Lung microvascular endothelial cell (primary cell): ENCODE measurements at regions not wholly inside any gene's neighbourhood (a gene's known extent, or its start where the extent isn't known, plus 50 kb on each side); places are given as distances from the start of the nearest gene placed in this dataset.
A peak's percentile ranks its signal among the peaks of the same experiment; 100 is the strongest.

ENCODE experiments used
- DNase-seq, 2 donors: peaks; one replicate each; pipeline versions ENCODE4 v3.0.0 to v3.0.0-alpha.2; 2010; ENCODE audit warnings: low read depth in 2 of 2

DNA sequence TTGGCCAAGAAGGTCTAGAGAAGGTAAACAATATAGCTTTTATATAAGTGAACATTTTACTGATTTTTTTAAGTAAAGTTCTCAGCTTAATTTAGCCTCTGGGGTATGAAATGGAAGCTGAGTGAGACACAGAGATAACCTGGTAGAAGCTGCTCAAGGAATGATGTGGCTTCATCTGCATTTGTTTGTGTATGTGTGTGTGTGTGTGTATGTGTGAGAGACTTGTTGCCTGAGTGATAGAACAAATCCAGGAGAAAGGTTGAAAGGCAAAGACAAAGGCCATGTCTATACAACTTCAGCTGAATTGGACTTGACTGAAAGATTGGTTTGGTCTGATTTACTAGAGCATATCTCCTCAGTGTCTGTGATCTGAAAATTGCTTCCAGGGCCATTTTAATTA, 63.6 kb downstream of the PCDH7 start:
- DNase-seq: no peak

DNA sequence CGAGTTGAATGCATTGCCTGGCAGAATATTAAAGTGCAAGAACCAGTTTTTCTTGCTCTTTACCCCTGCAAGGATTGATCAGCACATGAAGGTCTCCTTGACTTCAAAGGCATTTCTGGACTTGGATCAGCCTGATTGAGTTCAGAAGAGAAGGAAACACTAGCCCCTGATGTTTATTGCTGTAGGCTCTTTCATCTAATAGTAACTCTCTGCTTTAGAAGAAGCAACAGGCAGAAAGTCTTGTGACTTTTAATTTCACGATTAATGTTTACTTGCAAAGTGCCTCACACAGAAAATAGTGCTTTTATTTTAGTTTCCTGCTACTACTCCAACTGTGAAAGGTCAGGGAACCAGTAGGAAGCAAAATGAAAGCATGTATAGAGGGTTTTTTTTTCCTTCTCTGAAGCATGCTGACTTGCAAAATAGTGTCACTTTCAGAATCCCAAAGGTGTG, 69.1 kb downstream of the PCDH7 start:
- DNase-seq: no peak

DNA sequence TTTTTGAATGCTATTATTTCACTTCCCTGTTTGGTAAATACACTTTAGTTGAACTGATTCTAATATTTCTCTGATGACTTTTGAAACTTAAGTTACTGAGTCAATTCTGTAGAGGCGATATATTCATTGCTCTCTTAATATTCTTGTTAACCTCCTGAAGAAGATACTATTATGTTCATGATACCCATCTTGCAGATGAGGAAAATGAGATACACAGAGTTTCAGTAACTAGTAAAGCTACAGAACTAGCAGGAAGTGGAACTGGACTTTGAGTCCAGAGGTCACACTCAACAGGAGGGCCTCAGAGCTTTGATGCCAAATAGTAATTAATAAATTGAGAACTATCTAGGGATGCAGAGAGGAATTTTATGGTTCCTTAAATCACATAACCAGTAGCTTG, 70.0 kb downstream of the PCDH7 start:
- no peak for DNase-seq

DNA sequence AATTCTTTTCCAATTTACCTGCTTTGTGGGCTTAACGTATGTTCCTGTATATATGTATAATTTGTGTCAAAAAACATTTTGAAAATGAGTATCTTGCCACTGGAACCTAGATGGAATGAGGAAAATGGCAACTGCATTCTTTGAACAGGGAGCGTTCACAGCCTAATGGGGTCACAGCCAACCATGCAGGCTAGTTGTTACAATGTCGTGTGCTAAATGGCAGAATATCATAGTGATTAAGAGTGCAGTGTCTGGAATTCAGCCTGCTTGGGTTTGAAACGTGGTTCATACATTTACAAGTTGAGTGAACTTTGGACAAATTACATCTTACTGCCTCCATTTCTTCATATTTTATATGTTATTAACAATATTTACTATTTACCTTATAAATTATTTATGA, 70.8 kb downstream of the PCDH7 start:
- no peak for DNase-seq

DNA sequence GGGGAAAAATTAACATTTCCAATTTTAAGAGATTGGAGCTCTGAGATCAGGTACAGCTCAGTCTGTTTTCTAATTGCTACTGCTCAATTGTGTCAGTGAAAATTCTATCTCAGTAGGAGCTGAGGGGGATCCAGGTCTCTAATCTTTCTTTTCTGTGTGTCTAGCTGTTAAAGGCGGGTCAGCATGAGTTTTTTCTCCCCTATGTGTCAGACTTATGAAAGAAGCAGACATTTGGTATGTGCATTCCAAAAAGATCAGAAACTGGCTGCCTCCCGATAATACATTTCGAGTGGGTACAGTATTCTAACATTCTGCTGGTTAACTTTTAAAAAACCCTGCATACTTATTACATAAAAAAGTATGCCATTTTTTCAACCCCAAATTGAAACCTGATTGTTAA, 72.4 kb downstream of the PCDH7 start:
- DNase-seq: no peak

DNA sequence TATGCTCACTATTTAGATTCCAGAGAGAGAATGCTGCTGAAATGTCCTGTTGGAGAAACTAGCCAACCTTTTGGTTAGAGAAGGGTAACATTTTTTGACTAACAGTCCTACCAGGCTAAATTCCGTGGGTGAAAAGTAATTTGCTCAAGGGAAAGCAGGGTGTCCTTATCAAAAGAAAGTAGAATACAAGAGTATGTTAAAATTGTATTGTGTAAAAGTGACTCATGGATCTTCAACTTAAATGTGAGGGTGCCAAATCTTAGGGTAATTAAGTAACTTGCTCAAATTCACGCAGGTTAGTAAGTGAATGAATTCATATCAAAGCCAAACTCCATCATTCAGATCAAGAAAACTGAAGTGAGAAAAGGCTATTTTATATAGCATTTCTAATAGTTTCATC, 81.7 kb downstream of the PCDH7 start:
- no peak for DNase-seq

DNA sequence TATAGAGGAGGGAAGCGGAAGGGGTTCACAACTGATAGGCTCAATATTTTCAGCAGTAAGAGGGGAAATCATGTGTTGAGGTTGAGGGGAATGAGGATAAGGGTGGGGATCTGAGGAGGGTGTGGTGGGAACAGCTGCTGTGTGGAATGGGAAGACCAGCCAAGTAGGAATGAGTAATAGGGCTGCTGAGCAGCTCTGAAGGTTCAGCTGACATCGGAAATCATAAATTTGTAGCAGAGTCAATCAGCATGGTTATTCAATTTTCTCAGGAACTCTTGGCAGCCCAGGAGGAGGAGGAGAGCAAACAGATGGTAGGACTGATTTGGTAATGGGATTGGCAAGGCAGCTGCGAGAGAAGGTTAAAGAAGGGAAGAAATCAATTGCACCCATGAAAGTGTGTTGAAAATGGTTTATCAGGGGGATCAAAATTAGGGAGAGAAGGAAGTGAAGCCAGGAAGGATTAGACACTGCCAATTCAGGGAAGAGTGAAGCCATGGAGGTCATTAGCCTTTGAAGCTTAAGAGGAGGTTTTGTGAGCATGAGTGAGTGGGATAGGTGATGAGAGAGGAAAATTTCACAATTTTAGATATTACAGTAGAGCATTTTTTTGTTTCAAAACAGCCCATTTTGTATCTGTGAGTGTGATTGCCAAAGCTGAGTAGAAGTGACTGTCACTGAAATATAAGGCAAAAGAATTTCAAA, 82.6 kb downstream of the PCDH7 start:
- DNase-seq: peak in 1 of 2 donors; percentile 49

DNA sequence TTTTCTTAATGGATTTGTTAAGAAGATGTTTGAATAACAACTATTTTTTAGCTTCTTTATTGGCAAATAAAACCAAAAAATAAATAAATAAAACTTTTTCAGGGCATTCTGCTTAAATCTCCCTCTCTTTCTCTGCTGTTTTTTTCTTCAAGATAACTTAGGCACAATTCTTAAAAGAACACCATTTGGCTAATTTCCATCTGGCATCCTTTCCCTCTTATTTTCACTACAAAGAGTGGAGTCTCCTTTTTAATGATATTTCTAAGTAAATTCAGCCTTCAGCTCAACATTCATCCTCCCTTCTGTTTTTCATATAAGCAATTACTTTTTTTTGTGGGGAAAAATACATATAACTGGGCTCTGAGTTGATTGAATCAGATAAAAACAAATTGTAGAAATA, 88.1 kb downstream of the PCDH7 start:
- DNase-seq: no peak

DNA sequence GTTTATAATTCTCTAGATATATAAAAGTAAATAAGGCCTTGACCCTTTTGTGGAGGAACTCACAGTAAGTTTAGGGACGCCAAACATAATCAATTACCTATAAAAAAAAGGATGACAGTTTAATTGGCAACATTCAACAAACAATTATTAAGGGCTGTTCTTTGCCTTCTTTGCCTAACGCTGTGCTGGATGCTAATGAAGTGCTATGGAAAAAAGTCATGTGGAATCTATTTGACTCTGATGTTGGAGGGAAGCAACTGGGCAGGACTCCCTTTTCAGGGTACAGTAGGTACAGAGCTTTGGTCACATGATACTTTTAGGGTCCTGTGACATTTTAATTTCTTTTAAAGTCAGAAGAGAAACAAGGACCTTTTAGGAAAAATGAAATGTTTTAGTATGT, 91.1 kb downstream of the PCDH7 start:
- DNase-seq: no peak

DNA sequence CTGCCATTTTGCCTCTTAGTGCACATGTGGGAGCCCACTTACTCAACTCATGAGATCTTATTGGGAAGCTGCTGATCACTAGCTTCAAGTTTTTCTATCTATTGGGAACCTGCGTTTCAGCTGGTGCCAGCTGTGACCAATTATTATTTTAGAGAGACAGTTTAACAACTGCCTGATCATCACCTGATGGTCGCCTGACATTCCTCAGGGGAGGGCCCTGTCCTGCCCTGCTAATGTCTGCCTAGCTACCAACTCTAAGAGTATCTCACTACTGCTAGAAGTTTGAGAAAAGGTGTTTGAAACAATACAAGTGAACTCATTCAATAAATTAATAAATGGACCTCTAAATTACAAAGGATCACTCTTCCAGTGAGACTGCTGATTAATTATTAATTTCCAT, 95.5 kb downstream of the PCDH7 start:
- DNase-seq: no peak

DNA sequence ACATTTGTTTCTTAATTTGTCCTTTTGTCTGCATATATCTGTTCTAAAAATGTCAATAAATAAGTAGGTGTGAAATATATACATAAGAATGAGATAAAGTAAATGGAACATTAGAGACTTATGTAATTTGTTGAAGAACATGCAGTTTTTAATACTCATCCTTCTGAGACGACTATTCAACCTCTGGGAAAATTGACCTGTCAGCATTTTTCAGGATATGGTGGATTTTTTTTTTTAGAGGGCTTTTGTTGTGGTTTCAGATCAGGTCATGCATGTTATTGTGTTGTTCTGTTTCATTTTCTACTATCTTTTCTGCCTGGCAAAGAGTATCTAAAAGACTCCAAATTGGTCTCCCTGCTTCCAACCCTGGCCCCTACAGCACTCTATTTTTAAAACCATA, 97.3 kb downstream of the PCDH7 start:
- DNase-seq: no peak

DNA sequence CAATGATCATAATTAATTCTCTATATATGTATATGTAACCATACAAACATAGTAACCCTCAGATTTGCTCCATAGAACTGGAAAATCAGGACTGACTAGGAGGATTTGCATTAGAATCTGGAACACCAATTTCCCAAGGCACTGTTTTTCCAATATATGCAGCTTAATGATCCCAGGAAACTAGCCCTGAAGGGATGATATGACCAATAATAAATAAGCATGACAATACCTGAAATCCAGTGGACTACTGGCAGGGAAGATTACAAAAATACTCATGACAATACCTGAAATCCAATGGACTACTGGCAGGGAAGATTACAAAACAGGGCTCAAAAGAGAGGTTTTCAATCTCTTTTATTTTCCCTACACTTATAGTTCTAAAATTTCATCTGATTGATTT, 98.4 kb downstream of the PCDH7 start:
- no peak for DNase-seq

DNA sequence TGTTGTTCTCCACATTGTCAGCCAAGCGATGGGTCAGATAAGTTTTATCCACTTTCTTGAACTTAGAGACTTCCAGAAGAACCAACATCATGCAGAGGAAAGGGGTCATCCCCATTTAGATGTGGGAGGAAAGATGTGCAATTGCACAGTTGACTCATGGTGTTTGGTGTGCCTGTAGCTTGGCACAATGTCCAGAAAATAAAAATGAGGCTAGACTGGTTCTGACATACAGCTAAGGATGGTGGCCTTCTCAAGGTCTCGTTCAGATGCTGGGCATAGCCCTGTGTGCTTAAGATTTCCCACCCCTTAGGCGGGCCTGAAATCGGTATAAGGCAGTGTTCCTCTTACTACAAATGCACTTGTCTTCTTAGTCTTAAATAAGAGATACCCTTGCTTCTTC, 101.1 kb downstream of the PCDH7 start:
- no peak for DNase-seq

DNA sequence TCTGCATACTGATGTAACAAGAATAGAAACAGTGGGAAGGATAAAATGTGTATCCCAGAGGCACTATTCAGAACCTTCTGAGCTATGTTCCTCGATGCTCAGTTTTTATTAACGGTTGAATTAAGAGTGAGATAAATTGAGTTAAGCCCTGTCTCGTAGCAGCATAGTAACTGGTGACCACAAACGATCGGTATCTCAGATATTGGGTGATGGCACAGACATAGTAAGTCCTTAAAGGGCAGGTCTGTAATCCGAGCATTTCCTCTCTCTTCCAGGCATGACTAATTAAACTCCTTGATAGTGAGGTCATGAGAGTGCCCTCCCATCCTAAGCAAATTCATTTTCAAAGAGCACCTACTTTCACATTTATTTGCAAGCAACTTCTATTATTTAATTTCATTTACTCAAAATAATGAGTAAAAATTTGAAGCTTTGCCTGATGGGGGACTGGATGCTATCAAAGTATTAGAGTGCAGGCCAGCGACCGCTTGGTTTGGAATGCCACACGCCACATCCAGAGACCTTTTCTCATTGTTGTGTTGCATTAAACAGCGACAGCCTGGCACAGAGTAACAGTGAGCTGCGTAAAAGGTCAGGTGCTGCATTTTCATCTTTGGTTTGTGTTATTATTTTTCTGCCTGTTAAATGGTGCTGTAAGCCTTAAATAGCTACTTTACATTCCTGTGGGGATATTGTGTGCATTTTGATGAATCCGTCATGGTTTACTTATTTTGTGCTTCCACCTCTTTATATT, 101.9 kb downstream of the PCDH7 start:
- no peak for DNase-seq

DNA sequence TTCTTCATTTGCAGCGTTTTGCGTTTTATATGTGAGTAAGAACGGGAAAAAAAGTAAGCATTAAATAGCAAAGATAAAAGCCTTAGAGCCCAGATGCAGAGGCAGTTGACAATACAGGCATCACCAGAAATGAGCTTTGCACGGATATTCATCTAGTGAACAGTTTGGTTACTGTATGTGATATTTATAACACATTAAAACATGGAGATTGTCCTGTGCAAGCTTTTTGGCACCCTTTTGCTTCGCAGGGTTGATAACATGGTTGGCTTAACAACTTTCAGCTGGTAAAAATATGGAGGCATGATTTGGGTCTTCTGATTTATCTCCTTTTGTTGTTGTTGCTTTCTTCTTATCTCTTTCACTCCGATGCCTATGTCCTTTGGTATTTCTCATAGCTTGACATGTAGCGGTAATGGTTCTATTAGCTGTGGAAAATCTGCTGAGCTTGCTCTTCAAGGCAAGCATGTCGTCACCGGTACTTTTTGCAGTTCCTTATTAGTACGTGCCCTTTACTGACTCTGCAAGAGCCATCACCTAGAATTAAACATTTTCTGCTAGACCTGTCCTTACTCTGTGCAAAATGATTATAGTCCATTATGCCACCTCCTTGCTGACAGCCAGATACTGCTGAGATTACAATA, 102.9 kb downstream of the PCDH7 start:
- DNase-seq: no peak

DNA sequence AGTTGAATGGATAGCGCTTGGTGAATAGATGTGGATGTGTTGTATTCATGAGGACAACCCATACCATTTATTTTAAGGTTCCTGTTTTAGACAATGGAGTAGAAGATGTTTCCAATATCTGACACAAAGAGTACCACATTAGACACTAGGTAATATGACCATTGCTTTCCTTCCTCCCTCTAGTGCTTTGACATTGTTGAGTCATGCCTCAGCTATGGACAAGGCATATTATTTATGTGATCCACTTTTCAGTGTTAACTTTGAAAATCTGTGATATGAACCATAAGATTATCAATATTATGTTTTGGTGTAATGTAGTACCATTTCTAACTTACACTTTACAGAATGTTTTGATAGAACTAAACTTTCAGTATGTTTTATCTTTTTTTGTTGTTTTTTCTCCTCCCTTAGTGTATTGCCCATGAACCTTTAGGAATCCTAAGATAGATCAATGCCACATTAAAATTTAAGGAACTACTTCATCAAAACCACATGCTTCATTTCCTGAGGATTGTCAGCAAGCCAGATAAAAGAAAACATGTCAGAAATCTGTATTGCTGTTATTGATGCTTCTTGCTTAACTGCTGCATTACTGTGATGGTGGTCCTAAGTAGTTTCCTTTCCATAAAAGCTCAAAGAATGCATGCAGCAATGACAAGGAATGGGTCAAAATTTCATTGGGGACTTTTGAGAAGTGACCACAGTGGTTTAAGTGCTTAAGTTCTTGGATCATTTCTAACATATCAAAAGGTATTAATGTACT, 105.0 kb downstream of the PCDH7 start:
- no peak for DNase-seq

DNA sequence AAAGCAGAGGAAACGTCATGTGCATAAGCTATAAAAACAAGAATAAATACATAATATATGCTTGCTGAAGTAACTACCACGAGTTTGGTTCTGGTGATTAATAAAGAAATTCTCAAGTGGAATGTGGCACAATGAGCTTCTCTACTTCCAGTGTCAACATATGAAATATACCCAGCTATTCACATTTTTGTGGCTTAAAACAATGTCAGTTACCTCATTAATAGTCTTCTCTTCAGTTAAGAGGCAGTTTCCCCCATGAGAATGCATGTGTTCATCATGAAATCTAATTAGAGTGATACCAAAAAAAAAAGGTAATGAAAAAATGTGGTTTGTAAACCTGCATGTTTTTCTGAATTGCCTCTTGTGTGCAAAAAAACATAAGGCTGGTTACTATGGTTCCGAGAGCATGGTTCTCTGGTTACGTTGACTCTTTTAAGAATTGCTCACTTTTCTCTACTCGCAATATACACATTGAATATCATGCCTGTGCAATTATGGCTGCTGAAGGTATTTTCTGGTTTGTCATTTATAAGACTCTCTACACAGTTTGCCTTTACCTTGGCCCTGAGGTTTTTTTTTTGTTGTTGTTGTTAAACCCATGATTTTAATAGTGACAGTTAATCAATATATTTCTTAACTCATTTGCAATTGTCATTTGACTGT, 108.2 kb downstream of the PCDH7 start:
- DNase-seq: no peak

DNA sequence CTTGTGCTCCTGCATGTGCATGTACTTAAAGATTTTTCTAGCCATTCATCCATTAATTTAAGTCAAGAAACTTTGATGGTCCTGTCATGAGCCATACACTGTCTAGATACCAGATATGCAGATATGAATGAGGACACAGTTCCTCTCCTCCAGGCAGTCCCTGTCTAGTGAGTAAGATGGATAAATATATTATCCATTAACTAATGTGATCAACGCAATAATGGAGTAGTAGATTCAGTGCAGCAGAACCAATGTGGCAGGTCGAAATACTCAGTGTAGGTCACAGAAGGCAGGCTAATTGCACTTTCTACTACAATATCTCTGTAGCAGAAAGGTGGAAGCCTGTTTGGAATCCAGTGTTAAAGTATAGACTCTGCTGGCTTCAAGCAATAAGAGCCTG, 112.5 kb downstream of the PCDH7 start:
- no peak for DNase-seq

DNA sequence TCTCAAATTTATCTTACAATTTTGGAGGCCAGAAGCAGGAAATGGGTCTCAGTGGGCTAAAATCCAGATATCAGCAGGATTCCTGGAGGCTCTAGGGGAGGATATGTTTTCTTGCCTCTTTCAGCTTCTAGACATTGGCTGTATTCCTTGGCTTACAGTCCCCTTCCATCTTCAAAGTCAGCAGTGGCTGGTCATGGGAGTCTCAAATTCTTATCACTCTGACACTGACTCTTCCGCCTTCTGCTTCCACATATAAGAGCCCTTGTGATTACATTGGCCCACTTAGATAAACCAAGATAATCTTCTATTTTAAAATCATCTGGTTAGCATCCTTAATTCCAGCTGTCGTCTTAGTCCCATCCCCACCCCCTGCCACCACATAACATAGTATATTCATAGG, 113.0 kb downstream of the PCDH7 start:
- DNase-seq: no peak

DNA sequence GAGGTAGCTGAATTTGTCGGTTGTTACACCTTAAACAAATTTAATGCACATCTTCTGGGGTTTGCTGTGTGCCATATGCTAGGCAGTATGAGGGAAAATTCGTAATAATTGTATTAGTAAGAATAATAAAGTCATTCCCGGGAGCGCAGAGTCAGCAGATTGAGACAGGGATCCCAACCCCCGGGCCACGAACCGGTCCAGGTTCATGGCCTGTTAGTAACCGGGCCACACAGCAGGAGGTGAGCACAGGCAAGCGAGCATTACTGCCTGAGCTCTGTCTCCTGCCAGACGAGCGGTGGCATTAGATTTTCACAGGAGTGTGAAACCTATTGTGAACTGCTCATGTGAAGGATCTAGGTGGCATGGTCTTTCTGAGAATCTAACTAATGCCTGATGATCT, 114.9 kb downstream of the PCDH7 start:
- DNase-seq: no peak

DNA sequence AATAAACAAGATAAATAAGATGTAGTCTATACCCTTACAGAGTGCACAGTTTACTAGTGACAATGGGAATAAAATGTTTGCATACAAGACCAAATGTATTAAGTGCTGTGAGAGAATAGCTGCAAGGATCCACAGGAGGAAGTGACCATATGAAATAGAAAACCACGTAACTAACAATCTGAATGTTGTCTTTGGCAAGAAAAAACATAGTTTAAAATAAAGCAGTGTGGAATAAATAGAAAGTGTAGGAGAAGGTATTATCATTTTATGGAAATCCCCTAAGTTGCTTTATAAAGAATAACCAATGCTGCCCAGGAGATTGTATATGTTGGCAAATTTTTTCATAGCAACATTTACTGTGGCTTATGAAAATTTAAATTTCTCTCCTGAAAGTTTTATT, 116.1 kb downstream of the PCDH7 start:
- no peak for DNase-seq

DNA sequence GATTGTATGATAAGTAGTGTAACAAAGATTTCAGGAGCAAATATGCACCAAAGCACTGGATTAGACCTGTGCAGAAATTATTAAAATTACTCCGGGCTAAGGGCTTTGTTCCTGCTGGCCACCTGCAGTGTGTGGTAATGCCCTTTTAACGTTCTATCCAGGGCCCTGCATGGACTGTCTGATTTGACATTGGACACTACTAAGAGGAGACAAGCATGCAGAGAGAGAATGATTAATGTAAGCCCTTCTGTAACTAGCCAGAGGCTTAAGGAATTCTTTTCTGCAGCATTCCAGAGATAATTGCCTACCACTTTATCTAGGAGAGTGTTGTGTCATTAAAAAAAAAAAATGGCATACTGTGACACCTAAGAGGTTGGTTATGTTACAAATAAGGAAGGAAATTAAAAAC, 117.0 kb downstream of the PCDH7 start:
- no peak for DNase-seq
